C4-2B (cell line): ENCODE measurements at regions not wholly inside any gene's neighbourhood (a gene's known extent, or its start where the extent isn't known, plus 50 kb on each side); places are given as distances from the start of the nearest gene placed in this dataset.

Experiments used
- H3K27ac ChIP-seq: fragments of 450-650 bp; 2 replicates; pipeline ENCODE4 v1.5.1; 2017
- CTCF ChIP-seq: fragments of 450-650 bp; conservative IDR thresholded peaks from 2 replicates; pipeline ENCODE4 v1.5.1; 2017; ENCODE audit warnings: mild to moderate bottlenecking
- ZFX ChIP-seq: fragments of 450-650 bp; IDR thresholded peaks from 2 replicates; pipeline ENCODE4 v1.6.1; 2017

GRCh38 chr6:50305660-50306059 lies 255.9 kb upstream of the DEFB112 start:
- TF ChIP-seq ZFX (no peak), CTCF (no peak)
- H3K27ac ChIP-seq = no peak overlapping the region

- no peak overlapping the region for H3K27ac ChIP-seq
- TF ChIP-seq ZFX = no peak
- TF ChIP-seq CTCF = no peak
These were observed 268.8 kb upstream of the DEFB112 start for GRCh38 chr6:50318536-50318935.

- TF ChIP-seq CTCF (no peak), ZFX (no peak)
- no peak overlapping the region for H3K27ac ChIP-seq
These were observed 280.6 kb upstream of the DEFB112 start for GRCh38 chr6:50330347-50330746.

GRCh38 chr6:50330963-50331362 lies 281.2 kb upstream of the DEFB112 start:
- no peak overlapping the region for H3K27ac ChIP-seq
- TF ChIP-seq ZFX = no peak
- TF ChIP-seq CTCF = no peak

GRCh38 chr6:50333696-50334095 lies 284.0 kb upstream of the DEFB112 start:
- H3K27ac ChIP-seq = no peak overlapping the region

GRCh38 chr6:50337532-50338122 lies 287.9 kb upstream of the DEFB112 start:
- H3K27ac ChIP-seq = no peak overlapping the region
- TF ChIP-seq ZFX (no peak), CTCF (no peak)

More at GRCh38 chr6:50333696-50334095, 284.0 kb upstream of the DEFB112 start:
- TF ChIP-seq ZFX (no peak), CTCF (no peak)

GRCh38 chr6:50353603-50354002 lies 303.9 kb upstream of the DEFB112 start:
- no peak overlapping the region for H3K27ac ChIP-seq
- TF ChIP-seq ZFX = no peak
- TF ChIP-seq CTCF = no peak
